ENCODE measurements at regions not wholly inside any gene's neighbourhood (a gene's known extent, or its start where the extent isn't known, plus 50 kb on each side); places are given as distances from the start of the nearest gene placed in this dataset.

DNA sequence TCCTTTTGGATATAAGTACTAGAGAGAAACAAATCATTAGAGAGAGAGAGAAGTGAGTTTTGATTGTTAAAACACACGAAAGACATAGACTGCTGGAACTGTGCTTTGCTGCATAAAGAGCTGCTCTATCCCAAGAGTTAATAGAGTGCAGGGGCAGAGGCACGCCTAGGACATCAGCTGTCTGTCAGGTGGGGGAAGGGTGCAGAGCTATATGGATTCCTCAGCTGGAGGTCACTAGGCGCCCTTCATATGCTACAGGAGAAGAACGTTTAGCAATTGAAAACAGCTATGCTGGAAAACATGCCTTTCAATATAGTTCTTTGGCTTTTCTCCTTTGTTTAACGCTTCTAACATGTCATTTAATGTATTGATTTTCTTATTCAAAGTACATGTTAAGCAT is 169.0 kb upstream of the MCHR2 start:
- DNase-seq, result no peak
- H3K4me1 ChIP-seq, result no peaks in the 10 kb centered on the region
- H3K27me3 ChIP-seq, result peaks cover 0 to 3% (median 0%) of the 10 kb centered on the region in 3 donors
- H3K4me3 ChIP-seq, result no peak overlapping the region
- no peaks in the 10 kb centered on the region for H3K9me3 ChIP-seq
- TF ChIP-seq CTCF (IDR thresholded peaks at IDR 0.05) (no peak), POLR2A (IDR thresholded peaks at IDR 0.05) (no peak), EP300 (IDR thresholded peaks at IDR 0.05) (no peak), POLR2AphosphoS5 (IDR thresholded peaks at IDR 0.05) (no peak)
- WGBS, 2 donors, result 22 to 24% methylated on average over 5 of the region's 5 CpGs
- no peaks in the 10 kb centered on the region for H3K36me3 ChIP-seq
- intact Hi-C loops (cut with DNase I), result no loop called here
- no peak overlapping the region for H3K27ac ChIP-seq

DNA sequence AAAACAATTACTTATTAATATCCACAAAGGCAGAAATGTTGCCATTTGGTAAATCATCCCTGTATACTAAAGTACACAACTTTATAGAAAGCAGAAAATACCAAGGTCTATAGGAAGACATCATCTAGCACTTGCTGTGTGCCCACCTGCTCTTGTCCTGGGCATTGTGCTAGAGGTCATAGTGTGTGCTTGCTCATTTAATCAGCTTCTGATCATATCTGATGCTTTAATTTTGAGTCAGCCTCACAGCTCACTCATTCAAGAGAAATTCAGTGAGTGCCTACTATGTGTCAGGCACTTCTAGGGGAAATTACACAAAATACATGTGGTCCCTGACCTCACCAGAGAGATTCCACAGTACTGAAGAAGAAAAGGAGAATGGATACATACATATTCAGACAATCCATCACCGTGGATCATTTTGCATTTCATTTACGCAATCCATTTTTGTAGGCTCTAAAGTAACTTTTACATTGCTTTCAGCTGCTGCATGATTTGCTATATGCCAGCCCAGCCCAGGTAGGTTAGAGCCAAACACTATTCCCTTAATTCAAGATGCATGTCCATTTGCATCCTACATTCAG is 167.9 kb upstream of the MCHR2 start:
- no peaks in the 10 kb centered on the region for H3K4me1 ChIP-seq
- no peaks in the 10 kb centered on the region for H3K9me3 ChIP-seq
- TF ChIP-seq EP300 (IDR thresholded peaks at IDR 0.05) (no peak), CTCF (IDR thresholded peaks at IDR 0.05) (no peak), POLR2AphosphoS5 (IDR thresholded peaks at IDR 0.05) (no peak)
- peaks cover 0 to 3% (median 0%) of the 10 kb centered on the region in 3 donors for H3K27me3 ChIP-seq
- DNase-seq, result no peak
- H3K4me3 ChIP-seq, result no peak overlapping the region
- 73 to 78% methylated on average over 2 of the region's 2 CpGs for WGBS, 2 donors
- no peak overlapping the region for H3K27ac ChIP-seq
- no peaks in the 10 kb centered on the region for H3K36me3 ChIP-seq
- intact Hi-C loops (cut with DNase I), result no loop called here

- TF ChIP-seq EP300 (IDR thresholded peaks at IDR 0.05) (no peak), POLR2AphosphoS5 (IDR thresholded peaks at IDR 0.05) (no peak), POLR2A (IDR thresholded peaks at IDR 0.05) (no peak), CTCF (IDR thresholded peaks at IDR 0.05) (no peak)
- no peak overlapping the region for H3K4me3 ChIP-seq
- no peaks in the 10 kb centered on the region for H3K9me3 ChIP-seq
- H3K27ac ChIP-seq, result no peak overlapping the region
- intact Hi-C loops (cut with DNase I), result no loop called here
- H3K36me3 ChIP-seq, result no peaks in the 10 kb centered on the region
- H3K27me3 ChIP-seq, result peaks cover 0 to 3% (median 0%) of the 10 kb centered on the region in 3 donors
- 40 to 61% methylated on average over 3 of the region's 3 CpGs for WGBS, 2 donors
- DNase-seq, result no peak
- H3K4me1 ChIP-seq, result no peaks in the 10 kb centered on the region
Observed at GRCh38 chr6:100160930-100161329, 166.9 kb upstream of the MCHR2 start.

GRCh38 chr6:100155141-100155540 is 161.1 kb upstream of the MCHR2 start:
- TF ChIP-seq EP300 (IDR thresholded peaks at IDR 0.05), result no peak
- H3K36me3 ChIP-seq, result no peaks in the 10 kb centered on the region
- no peak overlapping the region for H3K27ac ChIP-seq
- H3K27me3 ChIP-seq, result no peaks in the 10 kb centered on the region
- WGBS, 2 donors, result 71 to 76% methylated on average over 2 of the region's 2 CpGs
- H3K4me1 ChIP-seq, result no peaks in the 10 kb centered on the region
- no peaks in the 10 kb centered on the region for H3K9me3 ChIP-seq
- H3K4me3 ChIP-seq, result no peak overlapping the region
- DNase-seq, result no peak
- intact Hi-C loops (cut with DNase I), result no loop called here

DNA sequence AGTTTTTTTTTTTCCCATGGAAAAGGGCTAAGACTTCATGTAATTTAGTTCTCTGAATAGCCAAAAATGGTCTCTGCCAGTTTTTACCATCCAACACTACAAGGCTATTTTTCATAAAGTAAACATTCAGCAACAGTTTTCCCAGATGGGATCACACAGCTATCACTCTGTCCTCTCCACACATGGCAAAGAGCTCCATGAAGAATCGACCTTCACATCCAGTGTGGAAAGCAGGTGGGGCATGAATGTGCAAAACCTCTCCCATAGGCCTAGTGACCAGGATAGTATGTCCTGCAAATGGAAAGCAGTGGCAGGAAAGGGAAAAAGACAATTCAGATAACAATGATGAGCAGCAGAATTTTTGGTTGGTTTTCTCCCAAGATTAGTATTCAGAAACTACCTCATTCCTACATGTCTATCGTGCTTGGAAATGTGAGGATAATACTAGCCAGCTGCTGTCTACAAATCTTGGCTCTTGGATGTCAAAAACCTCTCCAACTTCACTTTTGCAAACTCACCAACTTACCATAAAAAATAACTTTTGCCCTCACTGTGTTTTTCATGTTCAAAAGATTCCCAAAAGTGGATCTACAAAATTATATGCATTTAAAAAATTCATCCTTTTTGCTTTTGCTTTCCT is 159.7 kb upstream of the MCHR2 start:
- intact Hi-C loops (cut with DNase I), result no loop called here
- no peak overlapping the region for H3K27ac ChIP-seq
- no peak for DNase-seq
- H3K9me3 ChIP-seq, result no peaks in the 10 kb centered on the region
- 53 to 77% methylated on average over 2 of the region's 2 CpGs for WGBS, 2 donors
- H3K27me3 ChIP-seq, result no peaks in the 10 kb centered on the region
- H3K36me3 ChIP-seq, result no peaks in the 10 kb centered on the region
- no peaks in the 10 kb centered on the region for H3K4me1 ChIP-seq
- H3K4me3 ChIP-seq, result no peak overlapping the region
- TF ChIP-seq POLR2A (IDR thresholded peaks at IDR 0.05) (no peak), POLR2AphosphoS5 (IDR thresholded peaks at IDR 0.05) (no peak), CTCF (IDR thresholded peaks at IDR 0.05) (no peak), EP300 (IDR thresholded peaks at IDR 0.05) (no peak)
